ENCODE measurements at regions not wholly inside any gene's neighbourhood (a gene's known extent, or its start where the extent isn't known, plus 50 kb on each side); places are given as distances from the start of the nearest gene placed in this dataset.
"Not testable (repeated sequence)": the region's sequence is repeated elsewhere in the genome, so short reads cannot be mapped to it uniquely, and the experiment has no call there.

- no peak overlapping the region for H3K4me3 ChIP-seq (ENCODE audit: low read depth, low read length)
- TF ChIP-seq CTCF (IDR thresholded peaks at IDR 0.05; ENCODE audit: borderline replicate concordance, insufficient read depth, low read depth, low read length) = no peak
These were observed 162.4 kb upstream of the DAAM1 start for GRCh38 chr14:59026081-59026480.

- H3K4me3 ChIP-seq (ENCODE audit: low read depth, low read length) = not testable (repeated sequence)
These were observed 161.8 kb upstream of the DAAM1 start for GRCh38 chr14:59026640-59027039.

GRCh38 chr14:59028476-59029202 is 159.8 kb upstream of the DAAM1 start:
- H3K4me3 ChIP-seq (ENCODE audit: low read depth, low read length) = no peak overlapping the region
- peak; percentile 82 for TF ChIP-seq CTCF (IDR thresholded peaks at IDR 0.05; ENCODE audit: borderline replicate concordance, insufficient read depth, low read depth, low read length)

- no peak overlapping the region for H3K4me3 ChIP-seq (ENCODE audit: low read depth, low read length)
- TF ChIP-seq CTCF (IDR thresholded peaks at IDR 0.05; ENCODE audit: borderline replicate concordance, insufficient read depth, low read depth, low read length) = no peak
These were observed 155.6 kb upstream of the DAAM1 start for GRCh38 chr14:59032826-59033225.

GRCh38 chr14:59036134-59036533 is 152.3 kb upstream of the DAAM1 start:
- TF ChIP-seq CTCF (IDR thresholded peaks at IDR 0.05; ENCODE audit: borderline replicate concordance, insufficient read depth, low read depth, low read length) = no peak
- H3K4me3 ChIP-seq (ENCODE audit: low read depth, low read length) = no peak overlapping the region

GRCh38 chr14:59037086-59037485 is 151.4 kb upstream of the DAAM1 start:
- no peak for TF ChIP-seq CTCF (IDR thresholded peaks at IDR 0.05; ENCODE audit: borderline replicate concordance, insufficient read depth, low read depth, low read length)
- H3K4me3 ChIP-seq (ENCODE audit: low read depth, low read length) = no peak overlapping the region

- no peak for TF ChIP-seq CTCF (IDR thresholded peaks at IDR 0.05; ENCODE audit: borderline replicate concordance, insufficient read depth, low read depth, low read length)
- no peak overlapping the region for H3K4me3 ChIP-seq (ENCODE audit: low read depth, low read length)
These were observed 150.8 kb upstream of the DAAM1 start for GRCh38 chr14:59037620-59038019.

All from GM12875 (cell line).